ENCODE measurements at regions not wholly inside any gene's neighbourhood (a gene's known extent, or its start where the extent isn't known, plus 50 kb on each side); places are given as distances from the start of the nearest gene placed in this dataset.

DNA sequence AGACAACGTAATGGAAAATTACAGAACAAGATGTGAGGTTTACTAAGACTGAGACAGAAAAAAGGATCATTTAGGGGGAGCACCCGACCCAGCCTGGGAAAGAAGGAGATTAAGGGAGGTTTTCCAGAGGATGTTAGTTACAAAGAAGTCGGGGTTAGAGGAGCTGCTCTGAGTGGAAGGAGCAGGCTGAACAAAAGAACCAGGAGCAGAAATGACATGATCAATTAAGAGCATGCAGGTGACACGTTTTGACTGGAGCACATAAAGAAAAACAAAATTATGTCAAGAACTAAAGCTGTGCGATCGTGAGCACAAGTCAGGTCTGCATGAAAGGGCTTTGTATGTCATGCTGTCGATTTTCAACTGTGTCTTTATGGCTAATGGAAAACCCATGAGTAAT is 417.3 kb upstream of the MARCKS start:
- TF ChIP-seq, protein P1, sequence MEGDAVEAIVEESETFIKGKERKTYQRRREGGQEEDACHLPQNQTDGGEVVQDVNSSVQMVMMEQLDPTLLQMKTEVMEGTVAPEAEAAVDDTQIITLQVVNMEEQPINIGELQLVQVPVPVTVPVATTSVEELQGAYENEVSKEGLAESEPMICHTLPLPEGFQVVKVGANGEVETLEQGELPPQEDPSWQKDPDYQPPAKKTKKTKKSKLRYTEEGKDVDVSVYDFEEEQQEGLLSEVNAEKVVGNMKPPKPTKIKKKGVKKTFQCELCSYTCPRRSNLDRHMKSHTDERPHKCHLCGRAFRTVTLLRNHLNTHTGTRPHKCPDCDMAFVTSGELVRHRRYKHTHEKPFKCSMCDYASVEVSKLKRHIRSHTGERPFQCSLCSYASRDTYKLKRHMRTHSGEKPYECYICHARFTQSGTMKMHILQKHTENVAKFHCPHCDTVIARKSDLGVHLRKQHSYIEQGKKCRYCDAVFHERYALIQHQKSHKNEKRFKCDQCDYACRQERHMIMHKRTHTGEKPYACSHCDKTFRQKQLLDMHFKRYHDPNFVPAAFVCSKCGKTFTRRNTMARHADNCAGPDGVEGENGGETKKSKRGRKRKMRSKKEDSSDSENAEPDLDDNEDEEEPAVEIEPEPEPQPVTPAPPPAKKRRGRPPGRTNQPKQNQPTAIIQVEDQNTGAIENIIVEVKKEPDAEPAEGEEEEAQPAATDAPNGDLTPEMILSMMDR (IDR thresholded peaks at IDR 0.05) = no peak
- no peak for TF ChIP-seq POLR2A (IDR thresholded peaks at IDR 0.05)

Data from esophagus squamous epithelium (tissue), 4 donors.